Endodermal cell (in vitro differentiated cells): ENCODE measurements at regions not wholly inside any gene's neighbourhood (a gene's known extent, or its start where the extent isn't known, plus 50 kb on each side); places are given as distances from the start of the nearest gene placed in this dataset.

Experiments used
- DNase-seq: peaks from one replicate; pipeline ENCODE4 v3.0.0-alpha.2; 2017
- H3K27ac ChIP-seq: 2 replicates; pipeline ENCODE4 v1.5.1; 2013; ENCODE audit warnings: mild to moderate bottlenecking, low read depth, low read length, moderate library complexity
- H3K27me3 ChIP-seq: 2 replicates; pipeline ENCODE4 v1.6.1; 2013; ENCODE audit warnings: mild to moderate bottlenecking, low read length, moderate library complexity; ENCODE audit not compliant: insufficient read depth, control insufficient read depth, poor library complexity, severe bottlenecking
- H3K36me3 ChIP-seq: 2 replicates; pipeline ENCODE4 v1.7.0; 2013; ENCODE audit warnings: mild to moderate bottlenecking, low read length, moderate library complexity; ENCODE audit not compliant: control insufficient read depth, insufficient read depth
- H3K4me1 ChIP-seq: one replicate; pipeline ENCODE4 v1.7.0; 2013; ENCODE audit warnings: low read length; ENCODE audit not compliant: control insufficient read depth, insufficient read depth
- H3K4me3 ChIP-seq: 2 replicates; pipeline ENCODE4 v1.5.1; 2013; ENCODE audit warnings: mild to moderate bottlenecking, low read length, moderate library complexity
- H3K9ac ChIP-seq: 2 replicates; pipeline ENCODE4 v1.6.1; 2013; ENCODE audit warnings: mild to moderate bottlenecking, low read length, moderate library complexity; ENCODE audit not compliant: poor library complexity, severe bottlenecking; ENCODE audit errors: extremely low read depth
- H3K9me3 ChIP-seq: 2 replicates; pipeline ENCODE4 v1.6.1; 2013; ENCODE audit warnings: mild to moderate bottlenecking, low read length, moderate library complexity; ENCODE audit not compliant: control insufficient read depth
- H3K27ac Mint-ChIP-seq: 2 replicates; pipeline ENCODE4 v1.8.0; 2020; ENCODE audit warnings: mixed read lengths
- H3K27me3 Mint-ChIP-seq: 2 replicates; pipeline ENCODE4 v1.8.0; 2021; ENCODE audit warnings: mild to moderate bottlenecking, mixed read lengths; ENCODE audit not compliant: insufficient read depth
- H3K36me3 Mint-ChIP-seq: 2 replicates; pipeline ENCODE4 v1.8.0; 2020; ENCODE audit warnings: low read depth, mixed read lengths
- H3K4me1 Mint-ChIP-seq: 2 replicates; pipeline ENCODE4 v1.8.0; 2020; ENCODE audit warnings: mixed read lengths
- H3K4me3 Mint-ChIP-seq: 2 replicates; pipeline ENCODE4 v1.8.0; 2020; ENCODE audit warnings: mild to moderate bottlenecking, moderate library complexity, mixed read lengths
- H3K9me3 Mint-ChIP-seq: 2 replicates; pipeline ENCODE4 v1.8.0; 2020; ENCODE audit warnings: mild to moderate bottlenecking, mixed read lengths
- WGBS, 2 experiments: methylation state at CpG; one replicate each; pipeline versions ENCODE4 v1.1.5 to v1.1.7; 2013; ENCODE audit warnings: missing lambda C conversion rate in 2 of 2, mixed read lengths in 1 of 2; ENCODE audit not compliant: insufficient coverage in 1 of 2, insufficient read length in 1 of 2; 5-methylcytosine and 5-hydroxymethylcytosine counted together
- TF ChIP-seq, protein P1 (sequence below): fragments of 200-600 bp; sonication (generic); conservative IDR thresholded peaks from 2 replicates; pipeline ENCODE4 v1.5.0; 2021; ENCODE audit warnings: antibody characterized with exemption, mild to moderate bottlenecking

DNA sequence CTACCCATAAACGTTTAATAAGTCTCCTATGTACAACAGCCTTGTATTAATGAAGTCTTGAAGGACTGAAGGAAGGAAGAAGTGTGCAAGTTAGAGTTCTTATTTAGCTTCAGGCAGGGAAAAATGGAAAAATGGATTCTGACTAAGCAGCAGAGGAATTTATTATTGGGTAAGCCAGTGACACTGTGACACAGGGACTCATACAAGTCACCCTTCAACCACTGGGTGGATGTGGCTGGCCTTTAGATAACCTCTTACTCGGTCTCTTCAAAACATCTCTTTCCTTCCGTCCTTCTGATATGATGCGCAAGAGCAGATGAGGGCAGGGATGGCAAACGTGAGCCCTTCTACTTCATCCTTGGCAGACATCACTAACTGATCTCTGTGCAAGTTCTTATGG is 145.6 kb downstream of the DHX35 start:
- H3K27me3 ChIP-seq: peaks cover 42% of the 10 kb centered on the region
- peaks cover 14% of the 10 kb centered on the region for H3K9me3 Mint-ChIP-seq
- H3K4me1 Mint-ChIP-seq: peaks cover 14% of the 10 kb centered on the region
- no peaks in the 10 kb centered on the region for H3K36me3 Mint-ChIP-seq
- no peak overlapping the region for H3K27ac Mint-ChIP-seq
- H3K36me3 ChIP-seq: no peaks in the 10 kb centered on the region
- H3K27me3 Mint-ChIP-seq: peaks cover 27% of the 10 kb centered on the region
- H3K4me3 Mint-ChIP-seq: no peak overlapping the region
- TF ChIP-seq, protein P1, sequence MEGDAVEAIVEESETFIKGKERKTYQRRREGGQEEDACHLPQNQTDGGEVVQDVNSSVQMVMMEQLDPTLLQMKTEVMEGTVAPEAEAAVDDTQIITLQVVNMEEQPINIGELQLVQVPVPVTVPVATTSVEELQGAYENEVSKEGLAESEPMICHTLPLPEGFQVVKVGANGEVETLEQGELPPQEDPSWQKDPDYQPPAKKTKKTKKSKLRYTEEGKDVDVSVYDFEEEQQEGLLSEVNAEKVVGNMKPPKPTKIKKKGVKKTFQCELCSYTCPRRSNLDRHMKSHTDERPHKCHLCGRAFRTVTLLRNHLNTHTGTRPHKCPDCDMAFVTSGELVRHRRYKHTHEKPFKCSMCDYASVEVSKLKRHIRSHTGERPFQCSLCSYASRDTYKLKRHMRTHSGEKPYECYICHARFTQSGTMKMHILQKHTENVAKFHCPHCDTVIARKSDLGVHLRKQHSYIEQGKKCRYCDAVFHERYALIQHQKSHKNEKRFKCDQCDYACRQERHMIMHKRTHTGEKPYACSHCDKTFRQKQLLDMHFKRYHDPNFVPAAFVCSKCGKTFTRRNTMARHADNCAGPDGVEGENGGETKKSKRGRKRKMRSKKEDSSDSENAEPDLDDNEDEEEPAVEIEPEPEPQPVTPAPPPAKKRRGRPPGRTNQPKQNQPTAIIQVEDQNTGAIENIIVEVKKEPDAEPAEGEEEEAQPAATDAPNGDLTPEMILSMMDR: no peak
- WGBS, 2 experiments: 93 to 95% methylated on average over 5 of the region's 5 CpGs
- H3K4me3 ChIP-seq: no peak overlapping the region
- DNase-seq: no peak
- no peaks in the 10 kb centered on the region for H3K4me1 ChIP-seq
- peaks cover 7% of the 10 kb centered on the region for H3K9me3 ChIP-seq
- no peak overlapping the region for H3K9ac ChIP-seq
- H3K27ac ChIP-seq: no peak overlapping the region

GRCh38 chr20:39106791-39107190 is 144.6 kb downstream of the DHX35 start:
- TF ChIP-seq, protein P1: no peak
- Mint-ChIP-seq H3K9me3 (peaks cover 14% of the 10 kb centered on the region), H3K4me1 (peaks cover 7% of the 10 kb centered on the region), H3K27me3 (peaks cover 33% of the 10 kb centered on the region), H3K4me3 (no peak overlapping the region), H3K36me3 (no peaks in the 10 kb centered on the region), H3K27ac (no peak overlapping the region)
- Histone ChIP-seq H3K4me3 (no peak overlapping the region), H3K9me3 (peaks cover 7% of the 10 kb centered on the region), H3K36me3 (no peaks in the 10 kb centered on the region), H3K27me3 (peaks cover 50% of the 10 kb centered on the region), H3K4me1 (no peaks in the 10 kb centered on the region), H3K9ac (no peak overlapping the region), H3K27ac (no peak overlapping the region)
- DNase-seq: no peak
- WGBS, 2 experiments: 96% methylated on average over 2 of the region's 3 CpGs; no CpG with 5 or more reads in 1 of the 2 experiments

GRCh38 chr20:39105551-39105950 is 143.4 kb downstream of the DHX35 start:
- Histone ChIP-seq H3K27ac (no peak overlapping the region), H3K9me3 (peaks cover 7% of the 10 kb centered on the region), H3K4me1 (no peaks in the 10 kb centered on the region), H3K27me3 (peaks cover 57% of the 10 kb centered on the region), H3K9ac (no peak overlapping the region), H3K4me3 (no peak overlapping the region), H3K36me3 (no peaks in the 10 kb centered on the region)
- Mint-ChIP-seq H3K4me1 (peaks cover 3% of the 10 kb centered on the region), H3K27ac (no peak overlapping the region), H3K27me3 (peaks cover 41% of the 10 kb centered on the region), H3K36me3 (no peaks in the 10 kb centered on the region), H3K9me3 (peaks cover 14% of the 10 kb centered on the region), H3K4me3 (no peak overlapping the region)
- TF ChIP-seq, protein P1: peak; percentile 44
- no peak for DNase-seq
- WGBS, 2 experiments: 94 to 97% methylated on average over 5 of the region's 5 CpGs
